OCI-LY7 (cell line): ENCODE measurements at regions not wholly inside any gene's neighbourhood (a gene's known extent, or its start where the extent isn't known, plus 50 kb on each side); places are given as distances from the start of the nearest gene placed in this dataset.

ENCODE experiments used
- EZH2phosphoT487 ChIP-seq: fragments of 200-600 bp; sonication (generic); IDR thresholded peaks from 2 replicates; pipeline ENCODE4 v1.6.1; 2018; ENCODE audit warnings: low read depth, borderline replicate concordance, mild to moderate bottlenecking, mixed run types, antibody characterized with exemption, low read length, moderate library complexity, mixed read lengths
- TF ChIP-seq, protein P1 (sequence below): fragments of 200-600 bp; sonication (generic); conservative IDR thresholded peaks from 2 replicates; pipeline ENCODE4 v1.5.1; 2014; ENCODE audit warnings: mild to moderate bottlenecking, antibody characterized with exemption, low read length, moderate library complexity, mixed read lengths

DNA sequence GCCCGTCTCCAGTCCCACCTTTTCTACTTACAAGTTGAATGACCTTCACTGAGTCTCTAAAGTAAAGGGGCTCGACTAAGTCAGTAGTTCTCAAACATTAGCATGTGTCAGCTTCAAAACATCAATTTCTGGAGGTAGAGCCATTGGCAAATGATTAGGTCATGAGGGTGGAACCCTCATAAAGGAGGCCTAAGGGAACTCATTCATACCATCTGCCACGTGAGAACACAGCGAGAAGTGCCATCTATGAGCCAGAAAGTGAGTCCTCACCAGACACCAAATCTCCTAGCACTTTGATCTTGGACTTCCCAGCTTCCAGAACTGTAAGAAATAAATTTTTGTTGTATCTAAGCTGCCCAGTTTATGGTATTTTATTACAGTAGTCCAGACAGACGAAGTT, 129.8 kb downstream of the MEX3B start:
- TF ChIP-seq, protein P1, sequence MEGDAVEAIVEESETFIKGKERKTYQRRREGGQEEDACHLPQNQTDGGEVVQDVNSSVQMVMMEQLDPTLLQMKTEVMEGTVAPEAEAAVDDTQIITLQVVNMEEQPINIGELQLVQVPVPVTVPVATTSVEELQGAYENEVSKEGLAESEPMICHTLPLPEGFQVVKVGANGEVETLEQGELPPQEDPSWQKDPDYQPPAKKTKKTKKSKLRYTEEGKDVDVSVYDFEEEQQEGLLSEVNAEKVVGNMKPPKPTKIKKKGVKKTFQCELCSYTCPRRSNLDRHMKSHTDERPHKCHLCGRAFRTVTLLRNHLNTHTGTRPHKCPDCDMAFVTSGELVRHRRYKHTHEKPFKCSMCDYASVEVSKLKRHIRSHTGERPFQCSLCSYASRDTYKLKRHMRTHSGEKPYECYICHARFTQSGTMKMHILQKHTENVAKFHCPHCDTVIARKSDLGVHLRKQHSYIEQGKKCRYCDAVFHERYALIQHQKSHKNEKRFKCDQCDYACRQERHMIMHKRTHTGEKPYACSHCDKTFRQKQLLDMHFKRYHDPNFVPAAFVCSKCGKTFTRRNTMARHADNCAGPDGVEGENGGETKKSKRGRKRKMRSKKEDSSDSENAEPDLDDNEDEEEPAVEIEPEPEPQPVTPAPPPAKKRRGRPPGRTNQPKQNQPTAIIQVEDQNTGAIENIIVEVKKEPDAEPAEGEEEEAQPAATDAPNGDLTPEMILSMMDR, result no peak
- no peak for TF ChIP-seq EZH2phosphoT487
